ENCODE measurements at regions not wholly inside any gene's neighbourhood (a gene's known extent, or its start where the extent isn't known, plus 50 kb on each side); places are given as distances from the start of the nearest gene placed in this dataset.
"Not testable (repeated sequence)": the region's sequence is repeated elsewhere in the genome, so short reads cannot be mapped to it uniquely, and the experiment has no call there.

DNA sequence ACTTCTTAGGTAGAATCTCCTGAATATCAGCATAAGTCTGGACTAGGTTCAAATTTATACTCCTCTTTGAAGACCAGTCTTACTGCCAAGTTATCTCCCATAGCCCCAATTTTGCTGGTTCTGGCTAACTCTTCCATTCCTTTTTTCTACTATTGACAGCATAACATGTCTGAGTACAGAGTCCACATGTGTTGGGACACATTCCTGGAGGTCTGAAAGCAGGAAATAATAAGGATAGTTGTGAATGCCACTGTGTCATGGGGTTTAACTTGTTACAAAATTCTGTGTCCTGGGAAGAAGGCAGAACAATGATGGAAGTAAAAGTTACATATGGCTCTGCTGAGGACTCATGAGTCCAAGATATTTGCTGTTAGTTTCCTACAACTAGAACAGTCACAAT is 57.4 kb upstream of the ZBTB20 start:
- TF ChIP-seq, protein P1, sequence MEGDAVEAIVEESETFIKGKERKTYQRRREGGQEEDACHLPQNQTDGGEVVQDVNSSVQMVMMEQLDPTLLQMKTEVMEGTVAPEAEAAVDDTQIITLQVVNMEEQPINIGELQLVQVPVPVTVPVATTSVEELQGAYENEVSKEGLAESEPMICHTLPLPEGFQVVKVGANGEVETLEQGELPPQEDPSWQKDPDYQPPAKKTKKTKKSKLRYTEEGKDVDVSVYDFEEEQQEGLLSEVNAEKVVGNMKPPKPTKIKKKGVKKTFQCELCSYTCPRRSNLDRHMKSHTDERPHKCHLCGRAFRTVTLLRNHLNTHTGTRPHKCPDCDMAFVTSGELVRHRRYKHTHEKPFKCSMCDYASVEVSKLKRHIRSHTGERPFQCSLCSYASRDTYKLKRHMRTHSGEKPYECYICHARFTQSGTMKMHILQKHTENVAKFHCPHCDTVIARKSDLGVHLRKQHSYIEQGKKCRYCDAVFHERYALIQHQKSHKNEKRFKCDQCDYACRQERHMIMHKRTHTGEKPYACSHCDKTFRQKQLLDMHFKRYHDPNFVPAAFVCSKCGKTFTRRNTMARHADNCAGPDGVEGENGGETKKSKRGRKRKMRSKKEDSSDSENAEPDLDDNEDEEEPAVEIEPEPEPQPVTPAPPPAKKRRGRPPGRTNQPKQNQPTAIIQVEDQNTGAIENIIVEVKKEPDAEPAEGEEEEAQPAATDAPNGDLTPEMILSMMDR (conservative IDR thresholded peaks at IDR 0.05; ENCODE audit: low read depth, low read length), result no peak
- no peak for DNase-seq (ENCODE audit: low read depth)
- H3K4me3 ChIP-seq (ENCODE audit: low read depth, low read length), result no peak overlapping the region

DNA sequence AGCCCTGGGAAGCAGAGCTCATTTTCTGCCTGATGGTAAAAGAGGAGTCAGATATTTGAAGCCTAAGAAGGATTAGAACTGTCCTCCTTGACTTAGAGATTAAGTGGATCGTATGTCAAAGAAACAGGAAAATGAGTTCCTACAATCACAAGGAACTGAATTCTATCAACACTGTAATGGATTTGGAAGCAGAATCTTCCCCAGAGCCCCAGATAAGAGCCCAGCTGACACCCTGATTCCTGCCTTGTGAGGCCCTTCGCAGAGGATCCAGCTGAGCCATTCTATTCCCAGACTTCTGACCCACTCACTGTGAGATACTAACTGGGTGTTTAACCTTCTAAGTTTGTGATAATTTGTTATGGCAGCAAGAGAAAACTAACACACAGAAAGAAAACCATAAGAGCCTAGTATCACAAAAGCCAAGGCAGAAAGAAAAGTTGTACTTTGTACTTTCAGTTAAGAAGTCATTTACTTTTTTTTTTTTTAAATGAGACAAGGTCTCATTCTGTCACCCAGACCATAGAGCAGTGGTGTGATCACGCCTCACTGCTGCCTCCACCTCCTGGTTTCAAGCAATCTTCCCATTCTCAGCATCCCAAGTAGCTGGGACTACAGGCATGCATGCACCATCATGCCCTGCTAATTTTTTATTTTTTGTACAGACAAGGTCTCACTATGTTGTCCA is 61.1 kb upstream of the ZBTB20 start:
- TF ChIP-seq, protein P1 (conservative IDR thresholded peaks at IDR 0.05; ENCODE audit: low read depth, low read length), result no peak
- no peak overlapping the region for H3K4me3 ChIP-seq (ENCODE audit: low read depth, low read length)
- no peak for DNase-seq (ENCODE audit: low read depth)

DNA sequence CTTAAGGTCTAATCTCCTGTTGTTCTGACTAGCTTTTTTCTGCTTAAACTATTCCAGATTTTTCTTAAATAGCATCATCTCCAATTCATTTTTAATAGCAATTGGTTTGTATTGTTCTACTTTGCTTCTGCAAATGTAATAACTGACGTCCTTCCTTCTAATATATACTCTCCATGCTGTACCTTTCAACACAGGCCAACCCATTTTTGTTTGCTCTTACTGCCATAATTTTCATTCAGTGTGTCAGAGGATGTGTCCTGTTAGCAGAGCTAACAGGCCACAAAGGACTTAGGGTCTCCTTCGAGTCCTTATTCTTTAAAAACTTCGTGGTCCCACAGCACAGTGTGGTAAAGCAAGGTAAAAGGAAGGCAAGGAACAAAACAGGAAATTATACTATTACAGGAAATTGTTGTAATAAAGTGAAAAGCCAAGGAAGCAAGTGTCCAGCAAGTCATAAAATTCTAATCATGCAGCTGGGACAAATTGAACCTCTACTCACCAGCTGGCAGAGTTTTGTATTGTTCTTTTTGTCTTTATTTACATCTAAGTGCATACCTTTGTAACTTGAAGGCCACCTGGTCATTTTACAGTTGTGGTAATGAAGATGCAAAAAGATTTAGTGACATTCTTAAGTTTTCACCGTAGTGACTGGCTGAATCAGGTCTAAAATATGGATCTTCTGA is 64.9 kb upstream of the ZBTB20 start:
- TF ChIP-seq, protein P1 (conservative IDR thresholded peaks at IDR 0.05; ENCODE audit: low read depth, low read length), result no peak
- no peak overlapping the region for H3K4me3 ChIP-seq (ENCODE audit: low read depth, low read length)
- no peak for DNase-seq (ENCODE audit: low read depth)

DNA sequence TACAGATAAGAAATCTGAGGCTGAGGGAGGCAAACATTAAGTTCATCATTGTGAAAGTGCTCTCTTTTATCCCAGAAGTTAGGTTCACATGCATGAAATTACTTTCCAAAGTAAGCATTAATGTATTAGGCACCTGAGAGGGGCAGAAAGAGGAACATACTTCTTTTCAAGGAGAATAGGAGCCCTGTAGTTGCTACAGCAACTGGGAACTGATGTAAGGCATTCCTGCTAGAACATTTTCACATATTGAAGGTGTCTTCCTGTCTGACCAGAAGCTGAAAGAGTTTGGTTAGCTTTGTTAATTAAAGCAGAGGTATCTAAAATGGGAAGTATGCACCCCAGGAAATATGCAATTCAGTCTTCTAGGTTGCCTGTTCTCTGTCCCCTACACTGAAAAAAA is 65.5 kb upstream of the ZBTB20 start:
- no peak for DNase-seq (ENCODE audit: low read depth)
- H3K4me3 ChIP-seq (ENCODE audit: low read depth, low read length), result no peak overlapping the region
- TF ChIP-seq, protein P1 (conservative IDR thresholded peaks at IDR 0.05; ENCODE audit: low read depth, low read length), result no peak

DNA sequence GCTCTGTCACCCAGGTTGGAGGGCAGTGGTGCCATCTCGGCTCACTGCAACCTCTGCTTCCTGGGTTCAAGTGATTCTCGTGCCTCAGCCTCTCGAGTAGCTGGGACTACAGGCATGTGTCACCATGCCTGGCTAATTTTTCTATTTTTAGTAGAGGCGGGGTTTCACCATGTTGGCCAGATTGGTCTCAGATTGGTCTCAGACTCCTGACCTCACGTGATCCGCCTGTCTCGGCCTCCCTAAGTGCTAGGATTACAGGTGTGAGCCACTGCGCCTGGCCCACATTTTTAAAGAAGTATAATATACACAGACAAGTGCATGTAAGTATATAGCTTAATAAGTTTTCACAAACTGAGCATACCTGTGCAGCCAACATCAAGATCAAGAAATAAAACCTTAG is 66.0 kb upstream of the ZBTB20 start:
- H3K4me3 ChIP-seq (ENCODE audit: low read depth, low read length); DNase-seq (ENCODE audit: low read depth): not testable (repeated sequence)

DNA sequence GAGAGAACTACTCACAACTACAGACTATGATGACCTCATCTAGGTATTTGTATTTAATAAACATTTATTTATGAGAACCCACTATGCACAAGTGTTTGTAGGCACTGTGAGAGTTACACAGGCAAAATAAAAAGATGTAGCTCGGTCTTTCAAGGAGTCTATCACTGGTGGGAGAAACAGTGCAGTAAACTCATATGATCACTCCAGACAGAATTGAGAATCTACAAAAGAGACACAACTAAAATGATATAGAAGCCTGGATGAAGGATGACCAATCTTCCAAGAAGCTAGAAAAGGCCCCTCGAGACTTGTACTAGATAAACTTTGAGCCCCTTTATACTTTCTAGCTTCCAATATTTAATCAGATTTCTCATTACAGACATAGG is 70.2 kb upstream of the ZBTB20 start:
- no peak for DNase-seq (ENCODE audit: low read depth)
- TF ChIP-seq, protein P1 (conservative IDR thresholded peaks at IDR 0.05; ENCODE audit: low read depth, low read length), result no peak
- H3K4me3 ChIP-seq (ENCODE audit: low read depth, low read length), result no peak overlapping the region

DNA sequence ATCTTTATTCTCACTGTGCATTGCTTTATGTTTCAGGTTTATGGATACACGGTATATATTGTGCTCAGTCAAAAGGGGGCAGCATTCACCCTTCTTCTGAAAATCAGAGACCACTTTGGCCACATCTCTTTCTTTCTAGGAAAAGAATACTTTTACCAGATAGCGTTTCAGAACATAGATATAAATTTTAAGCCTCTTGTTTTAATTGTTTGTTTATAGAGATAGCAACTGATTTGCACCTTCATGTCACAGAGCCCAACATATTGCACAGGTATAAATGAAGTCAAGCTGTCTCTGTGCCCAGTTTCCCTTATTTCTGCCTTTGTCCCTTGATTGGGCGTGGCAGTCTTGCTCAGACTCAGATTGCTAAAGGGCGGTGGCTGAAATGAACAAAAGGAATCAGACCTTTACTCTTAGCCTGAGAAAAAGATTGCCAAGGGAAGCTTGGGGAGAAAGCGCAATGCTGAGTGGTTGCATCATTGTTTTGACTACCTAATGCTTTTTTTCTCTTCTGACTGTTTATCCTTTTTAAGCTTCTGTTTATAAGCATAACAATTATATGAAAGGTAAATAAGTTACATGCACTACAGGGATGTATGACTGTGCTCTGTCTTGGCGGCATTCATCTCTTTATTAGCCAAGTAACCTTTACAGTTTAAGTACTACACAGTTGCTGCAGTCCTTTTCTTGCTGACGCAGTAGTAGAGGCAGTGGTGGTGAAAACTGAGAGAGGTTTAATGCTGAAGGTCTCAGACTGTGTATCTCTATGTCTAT is 70.8 kb upstream of the ZBTB20 start:
- peak; percentile 83 for DNase-seq (ENCODE audit: low read depth)
- H3K4me3 ChIP-seq (ENCODE audit: low read depth, low read length), result no peak overlapping the region
- TF ChIP-seq, protein P1 (conservative IDR thresholded peaks at IDR 0.05; ENCODE audit: low read depth, low read length), result peak; percentile 75
